ENCODE measurements at regions not wholly inside any gene's neighbourhood (a gene's known extent, or its start where the extent isn't known, plus 50 kb on each side); places are given as distances from the start of the nearest gene placed in this dataset.

- Mint-ChIP-seq H3K27me3 (peaks cover 4% of the 10 kb centered on the region), H3K36me3 (ENCODE audit: low read depth) (no peaks in the 10 kb centered on the region), H3K4me1 (no peaks in the 10 kb centered on the region), H3K4me3 (no peak overlapping the region), H3K27ac (no peak overlapping the region), H3K9me3 (no peaks in the 10 kb centered on the region)
- POLR2A ChIA-PET: no interaction called here
- ATAC-seq (ENCODE audit: low read depth): no peak
- intact Hi-C loops (cut with micrococcal nuclease): no loop called here
- CTCF ChIA-PET: no interaction called here
- DNase-seq: no peak
- no peak for TF ChIP-seq CTCF (IDR thresholded peaks at IDR 0.05)
Measured at GRCh38 chr6:138659998-138660397, 113.6 kb upstream of the CCDC28A start.

GRCh38 chr6:138662471-138662870 is 111.1 kb upstream of the CCDC28A start:
- intact Hi-C loops (cut with micrococcal nuclease): no loop called here
- Mint-ChIP-seq H3K27ac (no peak overlapping the region), H3K4me1 (no peaks in the 10 kb centered on the region), H3K36me3 (ENCODE audit: low read depth) (no peaks in the 10 kb centered on the region), H3K4me3 (no peak overlapping the region), H3K27me3 (peaks cover 2% of the 10 kb centered on the region), H3K9me3 (no peaks in the 10 kb centered on the region)
- TF ChIP-seq CTCF (IDR thresholded peaks at IDR 0.05): no peak
- ATAC-seq (ENCODE audit: low read depth) (no peak), DNase-seq (no peak)
- ChIA-PET POLR2A (no interaction called here), CTCF (no interaction called here)

- DNase-seq: no peak
- Mint-ChIP-seq H3K4me3 (no peak overlapping the region), H3K9me3 (no peaks in the 10 kb centered on the region), H3K27ac (no peak overlapping the region), H3K36me3 (ENCODE audit: low read depth) (no peaks in the 10 kb centered on the region), H3K27me3 (no peaks in the 10 kb centered on the region), H3K4me1 (no peaks in the 10 kb centered on the region)
- ChIA-PET POLR2A (no interaction called here), CTCF (interaction anchor here (1.3 kb wide), 1 partner anchor 29 kb away, joined by 3 read pairs; no protein-coding TSS in a partner anchor)
- no peak for ATAC-seq (ENCODE audit: low read depth)
- intact Hi-C loops (cut with micrococcal nuclease): no loop called here
- TF ChIP-seq CTCF (IDR thresholded peaks at IDR 0.05): no peak
Measured at GRCh38 chr6:138663892-138664291, 109.7 kb upstream of the CCDC28A start.

GRCh38 chr6:138664745-138665144 is 108.8 kb upstream of the CCDC28A start:
- ATAC-seq (ENCODE audit: low read depth) (no peak), DNase-seq (no peak)
- Mint-ChIP-seq H3K4me1 (no peaks in the 10 kb centered on the region), H3K27ac (no peak overlapping the region), H3K36me3 (ENCODE audit: low read depth) (no peaks in the 10 kb centered on the region), H3K27me3 (no peaks in the 10 kb centered on the region), H3K9me3 (no peaks in the 10 kb centered on the region), H3K4me3 (no peak overlapping the region)
- CTCF ChIA-PET: interaction anchor here (1.3 kb wide), 1 partner anchor 28 kb away, joined by 3 read pairs; no protein-coding TSS in a partner anchor
- POLR2A ChIA-PET: no interaction called here
- intact Hi-C loops (cut with micrococcal nuclease): no loop called here
- TF ChIP-seq CTCF (IDR thresholded peaks at IDR 0.05): no peak

- no peak overlapping the region for H3K4me3 Mint-ChIP-seq
- intact Hi-C loops (cut with micrococcal nuclease): no loop called here
- no peak for ATAC-seq (ENCODE audit: low read depth)
Measured at GRCh38 chr6:138666636-138667035, 106.9 kb upstream of the CCDC28A start.

More at GRCh38 chr6:138666636-138667035, 106.9 kb upstream of the CCDC28A start:
- no peaks in the 10 kb centered on the region for H3K4me1 Mint-ChIP-seq
- H3K9me3 Mint-ChIP-seq: no peaks in the 10 kb centered on the region
- no peak for TF ChIP-seq CTCF (IDR thresholded peaks at IDR 0.05)
- DNase-seq: no peak
- CTCF ChIA-PET: no interaction called here
- POLR2A ChIA-PET: no interaction called here
- no peaks in the 10 kb centered on the region for H3K36me3 Mint-ChIP-seq (ENCODE audit: low read depth)
- no peak overlapping the region for H3K27ac Mint-ChIP-seq
- peaks cover 2% of the 10 kb centered on the region for H3K27me3 Mint-ChIP-seq

Measured in activated B cell treated with CpG ODN at 0.5 μM for 24 hours (primary cell).